ENCODE measurements at regions not wholly inside any gene's neighbourhood (a gene's known extent, or its start where the extent isn't known, plus 50 kb on each side); places are given as distances from the start of the nearest gene placed in this dataset.

DNA sequence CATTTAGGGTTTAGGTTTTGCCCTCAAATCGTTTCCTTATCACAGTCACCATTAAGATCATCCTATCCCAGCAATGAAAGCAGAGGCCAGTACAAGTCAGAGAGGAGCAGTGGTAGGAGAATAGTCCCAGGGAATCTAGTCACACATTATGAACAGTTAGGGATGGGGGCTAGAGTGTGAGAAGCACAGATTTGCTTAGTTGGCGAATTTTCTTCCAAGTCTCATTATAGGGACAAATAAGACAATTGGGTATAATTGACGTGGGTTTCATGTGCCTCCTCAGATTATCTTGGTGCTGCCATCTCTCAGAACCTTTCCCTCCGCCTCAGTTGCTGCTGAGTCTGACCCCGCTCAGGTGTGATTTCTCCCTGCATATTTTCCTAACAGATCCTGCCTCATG is 407.1 kb downstream of the SQOR start (continued):
- TF ChIP-seq HDAC6 (IDR thresholded peaks at IDR 0.05; ENCODE audit: unreplicated experiment) = no peak
- TF ChIP-seq HDAC2 (IDR thresholded peaks at IDR 0.05) = no peak
- no peak for TF ChIP-seq ZNF24 (IDR thresholded peaks at IDR 0.05)
- TF ChIP-seq CBX5 (IDR thresholded peaks at IDR 0.05; ENCODE audit: low read depth) = no peak
- no peak for TF ChIP-seq MYB (IDR thresholded peaks at IDR 0.05; ENCODE audit: borderline replicate concordance, low read depth, low read length)
- TF ChIP-seq, protein P1, sequence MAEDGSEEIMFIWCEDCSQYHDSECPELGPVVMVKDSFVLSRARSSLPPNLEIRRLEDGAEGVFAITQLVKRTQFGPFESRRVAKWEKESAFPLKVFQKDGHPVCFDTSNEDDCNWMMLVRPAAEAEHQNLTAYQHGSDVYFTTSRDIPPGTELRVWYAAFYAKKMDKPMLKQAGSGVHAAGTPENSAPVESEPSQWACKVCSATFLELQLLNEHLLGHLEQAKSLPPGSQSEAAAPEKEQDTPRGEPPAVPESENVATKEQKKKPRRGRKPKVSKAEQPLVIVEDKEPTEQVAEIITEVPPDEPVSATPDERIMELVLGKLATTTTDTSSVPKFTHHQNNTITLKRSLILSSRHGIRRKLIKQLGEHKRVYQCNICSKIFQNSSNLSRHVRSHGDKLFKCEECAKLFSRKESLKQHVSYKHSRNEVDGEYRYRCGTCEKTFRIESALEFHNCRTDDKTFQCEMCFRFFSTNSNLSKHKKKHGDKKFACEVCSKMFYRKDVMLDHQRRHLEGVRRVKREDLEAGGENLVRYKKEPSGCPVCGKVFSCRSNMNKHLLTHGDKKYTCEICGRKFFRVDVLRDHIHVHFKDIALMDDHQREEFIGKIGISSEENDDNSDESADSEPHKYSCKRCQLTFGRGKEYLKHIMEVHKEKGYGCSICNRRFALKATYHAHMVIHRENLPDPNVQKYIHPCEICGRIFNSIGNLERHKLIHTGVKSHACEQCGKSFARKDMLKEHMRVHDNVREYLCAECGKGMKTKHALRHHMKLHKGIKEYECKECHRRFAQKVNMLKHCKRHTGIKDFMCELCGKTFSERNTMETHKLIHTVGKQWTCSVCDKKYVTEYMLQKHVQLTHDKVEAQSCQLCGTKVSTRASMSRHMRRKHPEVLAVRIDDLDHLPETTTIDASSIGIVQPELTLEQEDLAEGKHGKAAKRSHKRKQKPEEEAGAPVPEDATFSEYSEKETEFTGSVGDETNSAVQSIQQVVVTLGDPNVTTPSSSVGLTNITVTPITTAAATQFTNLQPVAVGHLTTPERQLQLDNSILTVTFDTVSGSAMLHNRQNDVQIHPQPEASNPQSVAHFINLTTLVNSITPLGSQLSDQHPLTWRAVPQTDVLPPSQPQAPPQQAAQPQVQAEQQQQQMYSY (CRISPR knock-in tag; IDR thresholded peaks at IDR 0.05) = no peak
- no peak for TF ChIP-seq SUPT20H (IDR thresholded peaks at IDR 0.05; ENCODE audit: borderline replicate concordance, control insufficient read depth, low read depth, low read length)
- TF ChIP-seq RCOR1 (conservative IDR thresholded peaks at IDR 0.05; ENCODE audit: low read depth, low read length) = no peak

DNA sequence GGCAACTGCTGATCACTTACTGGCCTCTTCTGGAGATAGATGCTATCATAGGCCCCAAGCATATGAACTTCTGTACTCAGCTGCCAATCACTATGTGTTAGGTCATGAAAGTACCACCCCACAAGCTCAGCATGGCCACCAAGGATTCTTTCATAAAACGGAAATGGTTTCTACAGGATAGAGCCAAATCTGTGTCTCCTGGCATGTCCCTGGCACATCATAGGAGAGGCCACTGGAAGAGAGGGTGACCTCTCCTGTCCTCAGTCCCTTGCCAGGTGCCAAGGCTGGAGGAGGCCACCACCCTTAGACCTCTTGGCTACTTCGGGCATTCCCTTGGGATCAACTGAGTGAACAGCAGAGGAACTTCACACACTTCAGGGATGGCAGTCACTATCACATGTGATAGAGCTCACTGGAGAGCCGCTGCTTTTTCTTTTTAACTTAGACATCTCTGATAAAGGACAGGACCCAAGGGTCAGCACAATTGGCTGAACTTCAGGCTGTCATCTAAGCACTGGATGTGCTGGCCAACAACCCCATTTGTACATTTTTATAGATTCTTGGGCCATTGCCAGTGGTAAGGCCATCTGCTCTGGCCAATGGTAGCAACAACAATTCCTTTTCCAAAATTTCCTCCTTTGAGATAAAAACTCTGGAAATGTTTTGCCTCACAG is 425.2 kb downstream of the SQOR start:
- H3K4me1 ChIP-seq (ENCODE audit: control insufficient read depth, insufficient read depth, low read length) = no peaks in the 10 kb centered on the region
- no peak overlapping the region for H2AFZ ChIP-seq (ENCODE audit: control insufficient read depth, low read depth, low read length)
- intact Hi-C loops (cut with micrococcal nuclease; ENCODE audit: unreplicated experiment) = no loop called here
- no peaks in the 10 kb centered on the region for H3K79me2 ChIP-seq (ENCODE audit: control insufficient read depth, insufficient read depth, low read length)
- no peak overlapping the region for H3K4me2 ChIP-seq (ENCODE audit: control insufficient read depth, insufficient read depth)
- 20% methylated on average over 3 of the region's 3 CpGs for WGBS (ENCODE audit: insufficient coverage, insufficient replicate concordance, low lambda C conversion rate, missing lambda C conversion rate)
- H3K27me3 ChIP-seq (replicated peaks in 1 of 2; ENCODE audit: control insufficient read depth in 2 of 2, insufficient read depth in 2 of 2, low read length in 1 of 2) = no peaks in the 10 kb centered on the region
- no peaks in the 10 kb centered on the region for H4K20me1 ChIP-seq (ENCODE audit: control insufficient read depth, insufficient read depth)
- in situ Hi-C loops (cut with MboI) = no loop called here
- no peak for DNase-seq (ENCODE audit: low read depth, low spot score)
- H3K27ac ChIP-seq (ENCODE audit: control insufficient read depth, insufficient read depth) = no peak overlapping the region
- ATAC-seq = no peak
- no peaks in the 10 kb centered on the region; the same call in 2 of the 3 replicates for H3K9me3 ChIP-seq (replicated peaks; ENCODE audit: control insufficient read depth, insufficient read depth, low read length)
- no TSS peak for BruUV-seq (replicated peaks)
- no peak for FAIRE-seq
- RAD21 ChIA-PET (ENCODE audit: unreplicated experiment) = no interaction called here
- TF ChIP-seq NRF1 (conservative IDR thresholded peaks at IDR 0.05; ENCODE audit: low read depth, low read length) = no peak
- no peak for TF ChIP-seq ASH2L (IDR thresholded peaks at IDR 0.05; ENCODE audit: borderline replicate concordance, low read depth)
- TF ChIP-seq KLF5 (IDR thresholded peaks at IDR 0.05; ENCODE audit: partially characterized antibody) = no peak
- TF ChIP-seq, protein P2, sequence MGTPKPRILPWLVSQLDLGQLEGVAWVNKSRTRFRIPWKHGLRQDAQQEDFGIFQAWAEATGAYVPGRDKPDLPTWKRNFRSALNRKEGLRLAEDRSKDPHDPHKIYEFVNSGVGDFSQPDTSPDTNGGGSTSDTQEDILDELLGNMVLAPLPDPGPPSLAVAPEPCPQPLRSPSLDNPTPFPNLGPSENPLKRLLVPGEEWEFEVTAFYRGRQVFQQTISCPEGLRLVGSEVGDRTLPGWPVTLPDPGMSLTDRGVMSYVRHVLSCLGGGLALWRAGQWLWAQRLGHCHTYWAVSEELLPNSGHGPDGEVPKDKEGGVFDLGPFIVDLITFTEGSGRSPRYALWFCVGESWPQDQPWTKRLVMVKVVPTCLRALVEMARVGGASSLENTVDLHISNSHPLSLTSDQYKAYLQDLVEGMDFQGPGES (IDR thresholded peaks at IDR 0.05) = no peak
- POLR2A ChIA-PET = no interaction called here
- H3K4me3 ChIP-seq = no peak overlapping the region
- no peak overlapping the region for H3K9ac ChIP-seq (ENCODE audit: control insufficient read depth, insufficient read depth, low read length)
- SMC1A ChIA-PET (ENCODE audit: uncharacterized antibody, unreplicated experiment) = no interaction called here
- CTCF ChIA-PET = no interaction called here
- H3K36me3 ChIP-seq (ENCODE audit: control insufficient read depth in 2 of 2, insufficient read depth in 2 of 2, low read length in 1 of 2) = no peaks in the 10 kb centered on the region

Measured in GM12878 (cell line).